ENCODE measurements at regions not wholly inside any gene's neighbourhood (a gene's known extent, or its start where the extent isn't known, plus 50 kb on each side); places are given as distances from the start of the nearest gene placed in this dataset.
A peak's percentile ranks its signal among the peaks of the same experiment; 100 is the strongest.

- Mint-ChIP-seq H3K4me1 (ENCODE audit: unreplicated experiment) (no peaks in the 10 kb centered on the region), H3K36me3 (no peaks in the 10 kb centered on the region), H3K27ac (no peak overlapping the region), H3K9me3 (no peaks in the 10 kb centered on the region), H3K27me3 (peaks cover 70% of the 10 kb centered on the region), H3K4me3 (no peak overlapping the region)
- TF ChIP-seq CTCF (conservative IDR thresholded peaks at IDR 0.05), result peak; percentile 95
- DNase-seq (ENCODE audit: extremely low spot score, unreplicated experiment), result peak; percentile 74
Observed at GRCh38 chrX:25144043-25144940, 128.5 kb upstream of the ARX start.

- H3K27me3 Mint-ChIP-seq, result peaks cover 70% of the 10 kb centered on the region
- H3K36me3 Mint-ChIP-seq, result no peaks in the 10 kb centered on the region
- no peaks in the 10 kb centered on the region for H3K9me3 Mint-ChIP-seq
- no peak for TF ChIP-seq CTCF (conservative IDR thresholded peaks at IDR 0.05)
- no peak overlapping the region for H3K4me3 Mint-ChIP-seq
- no peaks in the 10 kb centered on the region for H3K4me1 Mint-ChIP-seq (ENCODE audit: unreplicated experiment)
- no peak overlapping the region for H3K27ac Mint-ChIP-seq
- no peak for DNase-seq (ENCODE audit: extremely low spot score, unreplicated experiment)
Observed at GRCh38 chrX:25143596-25143995, 127.8 kb upstream of the ARX start.

GRCh38 chrX:25141684-25142083, 125.9 kb upstream of the ARX start:
- Mint-ChIP-seq H3K27ac (no peak overlapping the region), H3K36me3 (no peaks in the 10 kb centered on the region)
- TF ChIP-seq CTCF (conservative IDR thresholded peaks at IDR 0.05), result no peak

GRCh38 chrX:25131055-25131454, 115.3 kb upstream of the ARX start:
- Mint-ChIP-seq H3K27me3 (peaks cover 6% of the 10 kb centered on the region), H3K9me3 (no peaks in the 10 kb centered on the region), H3K4me3 (no peak overlapping the region), H3K4me1 (ENCODE audit: unreplicated experiment) (no peaks in the 10 kb centered on the region), H3K36me3 (no peaks in the 10 kb centered on the region), H3K27ac (no peak overlapping the region)
- TF ChIP-seq CTCF (conservative IDR thresholded peaks at IDR 0.05), result no peak
- no peak for DNase-seq (ENCODE audit: extremely low spot score, unreplicated experiment)

More at GRCh38 chrX:25141684-25142083, 125.9 kb upstream of the ARX start:
- Mint-ChIP-seq H3K4me1 (ENCODE audit: unreplicated experiment) (no peaks in the 10 kb centered on the region), H3K27me3 (peaks cover 64% of the 10 kb centered on the region), H3K4me3 (no peak overlapping the region), H3K9me3 (no peaks in the 10 kb centered on the region)
- DNase-seq (ENCODE audit: extremely low spot score, unreplicated experiment), result no peak

- DNase-seq (ENCODE audit: extremely low spot score, unreplicated experiment), result no peak
- no peak overlapping the region for H3K4me3 Mint-ChIP-seq
- no peak for TF ChIP-seq CTCF (conservative IDR thresholded peaks at IDR 0.05)
- H3K36me3 Mint-ChIP-seq, result no peaks in the 10 kb centered on the region
- H3K9me3 Mint-ChIP-seq, result no peaks in the 10 kb centered on the region
- H3K27ac Mint-ChIP-seq, result no peak overlapping the region
- no peaks in the 10 kb centered on the region for H3K4me1 Mint-ChIP-seq (ENCODE audit: unreplicated experiment)
- peaks cover 6% of the 10 kb centered on the region for H3K27me3 Mint-ChIP-seq
Observed at GRCh38 chrX:25130619-25131018, 114.9 kb upstream of the ARX start.

Measured in type B pancreatic cell (in vitro differentiated cells).